Daoy (cell line): ENCODE measurements at regions not wholly inside any gene's neighbourhood (a gene's known extent, or its start where the extent isn't known, plus 50 kb on each side); places are given as distances from the start of the nearest gene placed in this dataset.
"Not testable (repeated sequence)": the region's sequence is repeated elsewhere in the genome, so short reads cannot be mapped to it uniquely, and the experiment has no call there.

Experiments used
- DNase-seq: peaks from one replicate; pipeline ENCODE4 v3.0.0-alpha.2; 2015; ENCODE audit warnings: low read depth

DNA sequence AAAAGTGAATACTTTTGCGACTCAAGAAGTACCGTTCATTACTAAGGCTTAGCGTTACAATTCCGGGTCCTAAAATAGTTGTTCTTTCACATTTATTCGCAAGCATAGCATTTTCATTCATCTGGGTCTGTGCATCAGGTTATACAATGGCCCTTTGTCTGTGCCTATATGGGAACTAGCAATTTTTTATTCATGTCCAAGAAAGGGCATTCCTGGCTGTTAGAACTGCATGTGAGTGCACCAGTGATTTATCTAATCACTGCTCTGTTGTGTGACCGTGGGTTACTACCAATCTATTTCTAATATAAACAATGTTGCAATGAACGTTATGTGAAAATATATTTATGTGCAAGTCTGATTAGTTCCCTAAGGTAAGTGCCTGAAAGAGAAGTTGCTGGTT is 63.8 kb downstream of the SPANXA1 start:
- DNase-seq: not testable (repeated sequence)

DNA sequence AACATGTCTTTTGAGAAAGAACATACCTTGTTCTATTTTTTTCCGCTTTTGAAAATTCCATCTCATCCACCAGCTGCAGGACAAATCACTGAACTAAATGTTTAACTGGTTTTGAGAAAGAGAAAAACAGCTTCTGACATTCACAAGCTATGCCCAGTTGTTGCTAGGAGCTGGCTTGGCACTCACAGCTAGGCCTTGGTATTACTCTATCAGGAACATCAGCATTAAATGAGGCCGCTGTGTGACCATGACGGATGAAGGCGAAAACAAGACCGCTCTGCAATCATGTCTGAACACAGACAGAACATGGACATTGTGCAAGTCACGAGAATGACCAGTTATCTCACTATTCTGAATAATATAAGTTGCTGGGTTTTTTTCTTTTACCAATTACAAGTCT is 108.8 kb downstream of the SPANXA1 start:
- DNase-seq: not testable (repeated sequence)

DNA sequence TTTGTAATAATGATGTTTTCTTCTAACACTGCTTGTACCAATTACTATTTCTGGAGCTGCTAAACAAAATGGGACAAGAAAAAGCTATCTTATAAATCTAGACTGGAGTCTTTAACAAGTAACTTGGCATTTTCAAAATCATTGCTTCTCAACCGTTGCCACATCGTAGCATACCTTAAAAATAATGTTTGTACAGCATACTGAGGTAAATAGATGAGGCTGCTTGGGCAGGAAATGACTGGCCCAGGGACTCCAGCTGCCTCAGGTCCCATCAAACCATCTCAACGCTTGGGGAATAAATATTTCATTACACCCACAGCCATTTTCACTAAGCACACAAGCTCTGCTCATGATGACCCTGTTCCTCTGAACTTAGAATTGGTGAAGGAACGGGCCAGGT is 115.1 kb downstream of the SPANXA1 start:
- no peak for DNase-seq

DNA sequence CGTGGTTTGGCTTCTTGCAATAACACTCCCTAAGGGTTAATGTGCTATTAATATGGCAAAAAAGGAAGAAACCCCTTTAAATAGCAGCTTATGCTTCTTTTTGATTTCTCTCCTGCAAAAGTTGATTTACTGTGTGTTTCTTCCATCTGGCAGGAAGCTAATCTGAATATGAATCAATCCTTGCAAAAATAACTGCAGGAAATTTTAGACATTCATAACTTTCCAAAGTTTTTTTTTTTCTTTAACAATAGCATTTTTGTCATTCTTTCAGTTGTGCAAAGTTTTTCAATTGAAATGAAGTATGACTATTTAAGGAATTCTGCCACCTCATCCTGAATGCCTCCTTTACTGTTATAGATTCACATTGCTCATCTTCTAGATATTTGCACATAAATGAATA is 115.6 kb downstream of the SPANXA1 start:
- no peak for DNase-seq

DNA sequence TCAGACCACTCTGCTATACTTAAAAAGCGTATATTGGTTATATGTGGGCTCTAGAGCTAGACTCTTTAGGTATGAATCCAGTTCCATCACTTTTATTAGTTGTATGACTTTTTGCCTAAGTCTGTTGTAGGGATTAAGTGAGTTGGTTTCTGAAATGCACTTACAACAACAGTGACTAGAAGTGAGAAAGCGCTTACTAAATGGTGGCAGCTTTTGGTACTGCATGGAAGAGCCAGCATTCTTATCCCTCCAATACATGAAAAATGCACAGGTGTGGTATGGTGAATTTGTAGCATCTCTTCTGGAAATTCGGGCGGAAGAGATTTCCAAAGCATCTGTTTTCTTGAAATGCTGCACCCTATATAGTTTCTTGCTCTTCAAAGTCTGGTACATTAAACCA is 117.1 kb downstream of the SPANXA1 start:
- DNase-seq: no peak

DNA sequence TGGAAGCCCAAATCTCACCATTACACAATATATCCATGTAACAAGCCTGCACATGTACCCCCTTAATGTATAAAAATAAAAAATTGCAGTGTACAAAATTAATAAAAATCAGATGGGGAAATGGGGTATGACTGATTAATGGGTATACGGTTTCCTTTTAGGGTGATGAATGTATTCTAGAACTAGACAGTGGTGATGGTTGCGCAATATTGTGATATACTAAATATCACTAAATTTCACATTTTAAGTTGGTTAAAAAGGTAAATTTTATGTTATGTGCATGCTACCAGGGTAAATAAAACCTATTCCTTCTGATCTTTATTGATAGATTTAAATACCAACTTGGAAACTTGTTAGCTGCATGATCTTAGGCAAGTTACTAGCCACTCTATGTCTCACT is 129.4 kb downstream of the SPANXA1 start:
- no peak for DNase-seq

DNA sequence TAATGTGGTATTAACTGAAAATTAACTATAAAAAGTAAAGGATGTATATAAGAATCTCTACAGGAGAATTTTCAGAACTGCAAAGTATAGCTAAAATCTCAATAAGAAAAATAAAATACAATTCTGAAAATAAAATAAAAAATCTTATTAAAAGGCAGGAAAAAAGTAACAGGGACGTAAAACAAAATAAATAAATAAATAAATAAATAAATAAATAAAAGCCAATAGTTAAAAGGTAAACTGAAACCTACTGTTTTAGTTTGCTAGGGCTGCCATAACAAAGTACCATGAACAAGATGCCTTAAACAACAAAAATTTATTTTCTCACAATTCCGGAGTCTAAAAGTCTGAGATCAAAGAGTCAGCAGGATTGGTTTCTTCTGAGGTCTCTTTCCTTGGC is 140.6 kb downstream of the SPANXA1 start:
- DNase-seq: no peak

DNA sequence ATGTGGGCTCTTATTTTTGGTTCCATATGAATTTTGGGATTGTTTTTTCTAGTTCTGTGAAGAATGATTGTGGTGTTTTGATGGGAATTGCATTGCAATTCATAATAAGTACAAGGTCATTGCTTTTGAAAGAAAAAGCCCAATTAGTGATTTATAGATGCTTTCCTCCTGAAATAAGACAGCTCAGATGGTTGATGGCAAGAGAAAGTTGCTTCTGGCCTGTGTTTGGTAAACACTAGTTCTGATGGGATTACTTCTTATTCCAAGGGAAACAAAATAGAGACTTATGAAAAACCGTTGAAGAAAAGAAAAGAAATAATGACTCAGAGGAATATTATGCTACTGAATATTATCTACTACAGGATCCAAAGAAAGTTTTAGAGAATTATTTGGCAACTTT is 144.9 kb downstream of the SPANXA1 start:
- DNase-seq: no peak

DNA sequence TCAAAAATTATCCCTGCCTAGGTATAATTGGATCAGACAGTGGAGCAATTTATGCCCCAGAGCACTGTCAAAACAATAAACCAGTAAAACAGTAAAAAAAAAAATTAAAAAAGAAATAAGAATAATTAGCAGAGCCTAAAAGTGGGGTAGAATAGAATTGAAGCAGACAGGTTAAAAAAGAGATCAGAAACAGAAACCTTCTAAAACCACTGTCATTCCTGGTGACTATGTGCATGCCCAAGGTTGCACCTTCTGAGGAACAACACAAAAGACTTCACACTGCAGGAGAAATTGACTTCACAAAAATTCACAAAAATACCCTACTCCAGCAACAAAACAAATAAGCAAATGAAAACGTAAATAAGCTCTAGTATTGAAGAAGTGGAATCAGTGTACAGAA is 168.6 kb downstream of the SPANXA1 start:
- no peak for DNase-seq

DNA sequence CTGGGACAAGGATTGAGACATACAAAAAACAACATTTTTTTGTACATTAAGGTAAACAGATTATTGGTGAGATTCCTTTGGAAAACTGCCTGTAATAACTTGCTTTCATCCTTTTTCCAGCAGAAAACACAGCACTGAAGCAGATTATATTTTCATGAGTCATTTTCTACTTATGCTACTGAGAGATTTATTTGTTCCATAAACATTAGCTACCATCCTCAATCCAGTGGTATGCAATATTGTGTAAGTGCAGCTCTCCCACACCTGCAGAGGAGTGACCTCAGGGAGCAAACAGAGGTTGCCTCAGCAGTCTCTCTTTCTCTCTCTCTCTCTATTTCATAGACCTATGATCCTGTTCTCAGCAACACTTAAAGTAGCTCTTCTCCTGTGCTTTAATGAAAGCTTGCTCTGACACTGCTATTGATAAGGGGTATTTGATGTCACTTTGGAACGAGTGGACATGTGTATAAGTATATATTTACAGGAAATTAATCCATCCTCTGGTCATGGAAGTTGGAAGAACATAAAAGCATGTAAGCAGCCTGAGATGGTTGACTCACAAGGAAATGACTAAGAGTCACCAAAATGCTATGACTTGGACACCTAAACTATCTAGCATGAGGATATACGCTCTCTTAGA is 163.7 kb upstream of the SPANXC start:
- no peak for DNase-seq

DNA sequence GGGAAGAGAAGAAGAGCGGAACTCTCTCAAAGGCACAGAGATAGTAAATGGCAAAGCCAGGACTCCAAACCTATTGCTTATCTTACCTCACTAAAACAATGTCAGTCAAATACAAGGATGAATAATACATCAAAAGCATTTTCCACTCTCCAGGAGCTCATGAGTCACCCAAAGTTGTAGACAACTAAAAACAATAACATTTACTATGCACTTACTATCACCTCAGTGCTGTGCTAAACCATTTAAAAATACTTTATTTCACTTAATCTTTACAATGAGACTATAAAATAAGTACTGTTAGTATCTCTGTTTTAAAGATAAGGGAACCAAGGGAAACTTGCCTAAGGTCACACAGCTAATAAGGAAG is 163.2 kb upstream of the SPANXC start:
- no peak for DNase-seq

DNA sequence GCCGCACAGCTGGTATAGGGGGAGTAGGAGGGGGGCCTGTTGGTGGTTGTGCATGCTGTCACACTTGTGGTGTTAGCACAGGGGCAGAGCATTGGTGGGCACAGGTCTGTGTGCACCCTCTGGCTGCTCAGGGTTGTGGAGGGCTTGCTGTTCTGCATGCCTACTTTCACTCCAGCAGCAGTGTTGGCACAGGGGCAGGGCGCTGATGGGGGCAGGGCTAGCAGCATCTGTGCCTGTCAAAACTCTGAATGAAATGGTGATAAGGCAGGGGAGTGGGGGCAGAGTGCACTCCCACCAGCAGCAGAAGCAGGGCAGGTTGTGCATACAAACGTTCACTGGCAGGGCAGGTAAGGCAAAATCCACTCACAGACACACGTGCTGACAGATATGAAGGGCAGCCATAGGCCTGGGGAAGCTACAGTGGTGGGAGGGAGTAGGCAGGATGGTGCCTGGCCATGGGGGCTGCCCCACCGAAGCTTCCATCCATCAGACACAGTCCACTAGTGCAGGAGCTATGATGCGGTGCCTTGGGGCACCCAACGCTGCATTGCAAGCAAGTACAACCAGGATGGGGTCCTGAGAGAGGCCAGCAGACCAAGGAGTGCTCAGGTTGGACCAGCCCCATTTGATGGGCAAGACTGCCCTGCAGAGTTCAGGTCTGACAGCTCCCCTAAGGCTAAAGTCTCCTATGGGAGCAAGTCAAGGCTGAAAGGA is 160.7 kb upstream of the SPANXC start:
- no peak for DNase-seq

DNA sequence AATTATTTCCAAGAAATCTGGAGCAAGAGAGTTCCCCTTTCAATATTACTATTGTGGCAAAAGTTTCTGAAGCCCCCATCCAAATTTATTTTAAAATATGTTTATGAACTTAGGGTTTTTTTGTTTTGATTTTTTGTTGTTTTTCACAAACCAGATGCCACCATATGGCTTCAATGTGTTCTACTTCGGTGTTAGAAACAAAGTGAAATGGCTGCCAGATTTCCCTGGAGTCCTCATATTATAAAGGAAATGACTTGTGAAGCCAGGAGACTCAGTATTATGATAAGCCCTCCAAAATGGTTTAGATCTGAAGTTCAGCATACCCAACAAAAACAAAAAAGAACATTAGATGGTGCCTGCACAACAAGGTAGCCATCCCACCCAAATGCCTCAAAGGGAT is 154.2 kb upstream of the SPANXC start:
- no peak for DNase-seq

DNA sequence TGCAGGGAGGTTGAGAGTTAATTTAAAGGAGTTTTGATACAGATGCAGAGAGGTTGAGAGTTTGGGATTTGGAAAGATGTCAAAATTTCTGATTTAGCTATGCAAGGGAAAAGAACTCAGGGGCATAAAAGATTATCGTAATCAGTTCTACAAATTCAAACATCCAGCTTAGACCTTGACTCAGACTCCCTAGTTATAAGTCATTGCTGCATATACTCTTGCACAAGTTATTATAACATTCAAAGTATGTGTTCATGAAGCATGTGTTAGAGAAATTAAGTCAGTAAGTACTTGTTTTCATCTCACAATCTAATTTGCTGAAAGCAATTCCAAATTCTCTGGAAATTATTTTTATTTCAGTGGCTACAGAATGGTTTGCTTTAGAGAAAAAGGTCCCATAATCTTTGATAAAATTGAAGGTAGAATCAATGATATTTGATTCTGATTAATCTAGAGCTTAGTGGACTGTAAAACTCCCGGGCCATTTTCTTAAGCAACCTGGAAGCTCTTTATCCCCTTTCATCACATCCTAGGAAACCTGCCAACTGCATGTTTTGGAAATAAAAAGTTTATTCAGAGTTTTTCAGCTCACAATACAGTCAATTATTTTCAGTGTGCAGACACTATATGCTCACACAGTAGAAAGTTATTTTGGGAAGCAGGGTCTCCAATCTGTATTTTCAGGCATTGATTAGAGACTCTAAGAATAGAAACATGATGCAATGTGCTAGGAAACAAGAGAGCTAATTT is 132.9 kb upstream of the SPANXC start:
- DNase-seq: no peak

DNA sequence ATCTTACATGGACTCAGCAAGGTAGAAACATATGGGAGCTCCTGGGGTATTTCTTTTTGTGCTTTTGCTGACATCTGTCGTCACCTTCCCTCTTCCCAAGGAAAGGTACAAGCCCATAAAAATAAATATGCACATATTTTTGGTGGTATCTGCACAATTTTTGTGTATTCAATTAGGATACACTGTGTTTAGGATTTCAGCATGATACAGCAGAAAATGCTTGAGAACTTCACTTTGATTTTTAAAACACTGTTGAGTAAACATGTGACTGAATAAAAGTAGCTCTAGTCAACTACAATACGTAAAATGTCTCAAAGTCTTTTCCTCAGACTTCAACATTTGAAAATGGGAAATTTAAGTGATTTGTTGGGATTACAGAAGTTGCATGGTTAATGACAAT is 99.4 kb upstream of the SPANXC start:
- no peak for DNase-seq

DNA sequence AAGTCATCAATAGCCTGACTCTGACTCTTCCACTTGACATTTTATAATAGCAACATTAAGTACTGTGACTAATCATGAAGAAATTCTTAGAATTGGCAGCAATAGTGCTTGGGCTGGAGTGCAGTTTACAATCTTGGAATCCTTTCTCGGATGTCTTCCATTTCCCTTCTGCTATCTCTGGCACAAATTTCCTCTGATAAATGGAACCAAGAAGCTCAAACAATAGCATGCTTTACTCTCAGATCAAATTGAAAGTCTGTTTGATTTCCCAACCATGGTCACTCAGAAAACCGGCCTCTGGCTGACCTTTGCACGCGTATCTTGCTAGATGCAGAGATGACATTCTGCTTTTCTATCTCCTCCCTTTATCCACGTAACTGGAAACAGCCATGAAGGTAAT is 99.0 kb upstream of the SPANXC start:
- peak; percentile 0 for DNase-seq

DNA sequence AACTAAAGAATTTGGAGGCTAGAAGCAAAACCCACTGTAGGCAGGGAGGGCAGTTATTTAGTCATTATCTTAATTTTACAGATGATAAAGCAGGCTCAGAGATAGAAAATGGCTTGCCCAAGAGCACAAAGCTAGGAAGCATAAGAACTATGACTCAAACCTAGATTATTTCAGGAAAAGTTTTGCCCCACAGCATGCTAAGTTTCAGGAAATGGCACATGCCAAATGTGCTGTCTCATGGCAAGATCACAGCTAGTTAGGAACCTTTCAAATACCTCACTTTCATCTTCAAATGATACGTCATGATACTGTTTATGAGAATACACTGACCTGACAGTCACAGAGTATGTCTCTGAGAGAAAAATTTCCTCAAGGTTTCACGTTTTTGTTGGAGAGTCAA is 78.5 kb upstream of the SPANXC start:
- DNase-seq: no peak

DNA sequence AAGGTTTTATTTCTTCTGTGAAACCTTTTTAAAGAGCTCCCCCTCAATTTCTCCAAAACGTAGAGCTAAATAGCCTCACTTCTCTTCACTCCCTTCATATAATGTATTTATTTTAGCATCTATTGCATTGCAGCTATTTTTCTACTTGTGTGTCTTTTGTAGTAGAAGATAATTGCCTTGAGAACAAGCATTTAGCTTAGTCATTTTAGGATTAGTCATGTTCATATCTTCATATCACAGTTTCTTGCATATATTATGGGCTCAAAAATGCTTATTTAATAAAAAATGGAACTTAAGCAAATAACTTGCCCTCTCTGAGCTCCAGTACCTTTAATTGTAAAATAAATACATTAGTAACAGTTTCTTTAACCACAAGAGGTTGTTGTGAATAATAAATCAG is 72.1 kb upstream of the SPANXC start:
- no peak for DNase-seq

DNA sequence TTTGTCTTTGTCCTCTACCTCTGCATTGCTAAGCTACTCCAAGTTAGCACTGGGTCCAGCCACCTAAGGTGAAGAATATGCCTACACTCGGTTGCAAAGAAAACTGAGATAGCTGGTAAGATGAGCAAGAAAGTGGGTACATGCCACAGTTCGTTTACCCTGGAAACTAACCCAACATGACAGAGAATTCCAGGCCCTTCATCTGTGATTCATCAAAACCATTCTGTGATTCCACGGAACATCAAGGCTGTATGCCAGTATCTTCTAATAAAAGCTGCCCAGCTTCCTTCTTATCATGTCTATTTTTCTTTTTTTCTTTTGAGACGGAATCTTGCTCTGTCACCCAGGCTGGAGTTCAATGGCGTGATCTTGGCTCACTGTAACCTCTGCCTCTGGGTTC is 58.7 kb upstream of the SPANXC start:
- no peak for DNase-seq
